GM19438 (cell line): ENCODE measurements at regions not wholly inside any gene's neighbourhood (a gene's known extent, or its start where the extent isn't known, plus 50 kb on each side); places are given as distances from the start of the nearest gene placed in this dataset.
A peak's percentile ranks its signal among the peaks of the same experiment; 100 is the strongest.

ENCODE experiments used
- ATAC-seq: cut with Tn5 transposase; IDR thresholded peaks from one replicate; pipeline ENCODE4 v1.9.1; 2021; ENCODE audit warnings: low read depth; ENCODE audit not compliant: unreplicated experiment

- peak; percentile 65 for ATAC-seq
These were observed 111.0 kb upstream of the KL start for GRCh38 chr13:32905063-32905863.

GRCh38 chr13:32905864-32906180 is 110.4 kb upstream of the KL start:
- ATAC-seq, result no peak

- no peak for ATAC-seq
These were observed 109.0 kb upstream of the KL start for GRCh38 chr13:32907211-32907610.

GRCh38 chr13:32910530-32910929 is 105.7 kb upstream of the KL start:
- ATAC-seq, result no peak

- ATAC-seq, result no peak
These were observed 104.7 kb upstream of the KL start for GRCh38 chr13:32911506-32911905.

GRCh38 chr13:32914686-32915085 is 101.5 kb upstream of the KL start:
- no peak for ATAC-seq

- no peak for ATAC-seq
These were observed 98.7 kb upstream of the KL start for GRCh38 chr13:32917504-32917903.

GRCh38 chr13:32923725-32924124 is 92.5 kb upstream of the KL start:
- no peak for ATAC-seq

- no peak for ATAC-seq
These were observed 91.3 kb upstream of the KL start for GRCh38 chr13:32924886-32925285.

- no peak for ATAC-seq
These were observed 90.7 kb upstream of the KL start for GRCh38 chr13:32925506-32925905.

GRCh38 chr13:32932376-32932775 is 83.8 kb upstream of the KL start:
- no peak for ATAC-seq

GRCh38 chr13:32936716-32937115 is 79.5 kb upstream of the KL start:
- ATAC-seq, result no peak

- no peak for ATAC-seq
These were observed 77.9 kb upstream of the KL start for GRCh38 chr13:32938314-32938713.

GRCh38 chr13:32938907-32939306 is 77.3 kb upstream of the KL start:
- no peak for ATAC-seq

GRCh38 chr13:32940601-32941000 is 75.6 kb upstream of the KL start:
- no peak for ATAC-seq

GRCh38 chr13:32941368-32941767 is 74.9 kb upstream of the KL start:
- no peak for ATAC-seq

GRCh38 chr13:32946558-32946957 is 69.7 kb upstream of the KL start:
- no peak for ATAC-seq

GRCh38 chr13:32947411-32948276 is 68.6 kb upstream of the KL start:
- no peak for ATAC-seq

- ATAC-seq, result no peak
These were observed 66.4 kb upstream of the KL start for GRCh38 chr13:32949820-32950219.

- no peak for ATAC-seq
These were observed 64.6 kb upstream of the KL start for GRCh38 chr13:32951580-32951979.

GRCh38 chr13:32955881-32956594 is 60.2 kb upstream of the KL start:
- ATAC-seq, result no peak
